Lower leg skin (tissue), 3 donors: ENCODE measurements at regions not wholly inside any gene's neighbourhood (a gene's known extent, or its start where the extent isn't known, plus 50 kb on each side); places are given as distances from the start of the nearest gene placed in this dataset.

Experiments
- POLR2A ChIP-seq, 2 donors: fragments of 450-650 bp; IDR thresholded peaks; one replicate each; pipeline ENCODE4 v1.6.1; 2016 to 2017; ENCODE audit warnings: antibody characterized with exemption in 2 of 2, mild to moderate bottlenecking in 1 of 2, moderate library complexity in 1 of 2
- TF ChIP-seq, protein P1 (sequence below), 3 donors: fragments of 450-650 bp; IDR thresholded peaks; one replicate each; pipeline ENCODE4 v1.5.1; 2016; ENCODE audit warnings: antibody characterized with exemption in 3 of 3, mild to moderate bottlenecking in 3 of 3, moderate library complexity in 2 of 3

DNA sequence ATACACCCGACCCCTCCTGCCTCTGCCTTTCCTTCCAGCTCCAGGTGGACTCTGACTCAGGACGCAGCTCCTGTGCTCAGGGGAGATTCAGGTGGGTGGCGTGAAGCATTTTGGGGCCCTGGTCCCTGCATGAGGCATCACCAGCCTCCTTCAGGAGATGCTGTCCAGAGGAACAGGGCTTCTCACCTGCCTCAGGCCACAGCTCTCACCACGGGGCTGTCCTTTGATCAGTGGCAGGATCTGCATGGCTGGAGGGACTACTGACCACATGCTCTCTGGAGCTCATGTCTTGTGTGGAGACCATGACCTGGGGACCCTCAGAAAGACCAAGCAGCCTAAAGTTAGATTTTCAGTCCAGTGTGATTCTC is 58.8 kb downstream of the GGTLC2 start:
- no peak for TF ChIP-seq POLR2A (IDR thresholded peaks at IDR 0.05)
- TF ChIP-seq, protein P1, sequence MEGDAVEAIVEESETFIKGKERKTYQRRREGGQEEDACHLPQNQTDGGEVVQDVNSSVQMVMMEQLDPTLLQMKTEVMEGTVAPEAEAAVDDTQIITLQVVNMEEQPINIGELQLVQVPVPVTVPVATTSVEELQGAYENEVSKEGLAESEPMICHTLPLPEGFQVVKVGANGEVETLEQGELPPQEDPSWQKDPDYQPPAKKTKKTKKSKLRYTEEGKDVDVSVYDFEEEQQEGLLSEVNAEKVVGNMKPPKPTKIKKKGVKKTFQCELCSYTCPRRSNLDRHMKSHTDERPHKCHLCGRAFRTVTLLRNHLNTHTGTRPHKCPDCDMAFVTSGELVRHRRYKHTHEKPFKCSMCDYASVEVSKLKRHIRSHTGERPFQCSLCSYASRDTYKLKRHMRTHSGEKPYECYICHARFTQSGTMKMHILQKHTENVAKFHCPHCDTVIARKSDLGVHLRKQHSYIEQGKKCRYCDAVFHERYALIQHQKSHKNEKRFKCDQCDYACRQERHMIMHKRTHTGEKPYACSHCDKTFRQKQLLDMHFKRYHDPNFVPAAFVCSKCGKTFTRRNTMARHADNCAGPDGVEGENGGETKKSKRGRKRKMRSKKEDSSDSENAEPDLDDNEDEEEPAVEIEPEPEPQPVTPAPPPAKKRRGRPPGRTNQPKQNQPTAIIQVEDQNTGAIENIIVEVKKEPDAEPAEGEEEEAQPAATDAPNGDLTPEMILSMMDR (IDR thresholded peaks at IDR 0.05), result no peak
